Middle frontal gyrus (tissue), 1 donor: ENCODE measurements at regions not wholly inside any gene's neighbourhood (a gene's known extent, or its start where the extent isn't known, plus 50 kb on each side); places are given as distances from the start of the nearest gene placed in this dataset.

ENCODE experiments used
- DNase-seq: peaks from one replicate; pipeline ENCODE4 v3.0.0-alpha.2; 2015; ENCODE audit warnings: low spot score; ENCODE audit errors: extremely low spot score

DNA sequence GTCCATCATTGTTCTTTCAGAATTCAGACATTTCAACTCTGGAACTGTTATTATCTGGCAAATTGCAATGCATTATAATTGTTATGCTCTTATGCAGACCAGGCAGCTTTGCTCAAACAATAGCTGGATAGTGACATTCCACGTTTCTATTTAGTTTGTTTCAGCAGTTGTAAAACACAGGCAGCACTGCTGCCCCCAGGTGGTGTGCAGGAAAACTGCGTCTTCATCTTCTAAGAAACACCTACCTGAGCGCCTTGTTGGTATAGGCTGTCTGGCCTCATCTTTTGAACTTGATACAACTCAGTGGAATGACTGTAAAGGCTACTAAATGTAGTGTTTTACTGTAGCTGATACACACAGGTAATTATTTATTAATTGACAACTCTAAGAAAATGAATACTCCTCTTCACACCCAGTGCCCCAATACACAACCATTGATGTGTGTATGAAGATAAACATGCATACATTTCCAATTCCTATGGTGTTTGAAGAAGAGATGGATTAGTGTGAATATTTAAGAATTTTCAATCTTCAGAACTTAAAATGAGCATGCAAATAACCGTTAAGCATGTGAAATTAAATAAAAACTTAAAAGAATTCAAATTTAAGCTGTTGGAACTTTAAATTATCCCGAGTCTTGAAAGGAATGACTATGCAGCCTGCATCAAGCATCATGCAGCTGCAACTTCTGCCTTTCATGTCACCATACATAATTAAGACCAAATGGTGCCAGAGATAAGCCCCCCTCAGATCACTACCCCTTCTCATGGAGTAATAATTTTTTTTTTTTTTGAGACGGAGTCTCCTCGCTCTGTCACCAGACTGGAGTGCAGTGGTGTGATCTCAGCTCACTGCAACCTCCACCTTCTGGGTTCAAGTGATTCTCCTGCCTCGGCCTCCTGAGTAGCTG is 85.6 kb downstream of the CD8B2 start:
- no peak for DNase-seq

DNA sequence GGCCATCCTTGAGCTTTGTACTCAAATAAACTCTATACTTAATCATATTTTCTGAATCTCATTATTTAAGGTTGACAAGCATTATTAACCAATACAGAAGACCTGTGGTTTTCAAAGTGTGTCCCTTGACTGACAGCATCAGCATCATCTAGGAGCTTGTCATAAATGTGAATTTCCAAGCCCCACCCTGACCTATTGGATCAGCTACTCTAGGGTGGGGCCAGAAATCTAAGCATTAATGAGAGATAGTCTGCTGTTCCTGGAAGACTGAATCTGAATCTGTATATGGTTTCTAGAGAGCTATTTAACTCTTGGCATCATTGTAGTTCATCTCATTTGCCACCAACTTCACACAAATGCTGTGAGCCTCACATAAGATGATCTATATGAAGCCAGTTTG is 86.6 kb downstream of the CD8B2 start:
- DNase-seq, result no peak

DNA sequence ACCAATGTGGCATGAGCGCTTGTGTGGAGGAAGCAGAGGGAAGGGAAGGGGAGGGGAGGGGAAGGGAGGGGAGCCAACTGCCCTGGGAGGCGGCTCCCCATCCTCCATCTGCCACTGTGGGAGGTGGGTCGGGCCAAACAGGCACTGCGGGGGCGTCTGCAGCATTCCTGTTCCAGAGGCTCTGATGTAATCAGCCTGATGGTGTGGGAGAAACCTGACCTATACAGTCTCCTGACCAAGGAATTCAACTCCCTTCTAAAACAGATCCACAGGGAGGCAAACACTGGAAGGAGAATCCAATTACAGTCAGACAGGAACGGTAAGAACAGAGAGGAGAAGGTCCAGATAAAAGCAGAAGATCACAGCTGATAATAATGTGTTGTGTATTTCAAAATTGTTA is 88.8 kb downstream of the CD8B2 start:
- no peak for DNase-seq

DNA sequence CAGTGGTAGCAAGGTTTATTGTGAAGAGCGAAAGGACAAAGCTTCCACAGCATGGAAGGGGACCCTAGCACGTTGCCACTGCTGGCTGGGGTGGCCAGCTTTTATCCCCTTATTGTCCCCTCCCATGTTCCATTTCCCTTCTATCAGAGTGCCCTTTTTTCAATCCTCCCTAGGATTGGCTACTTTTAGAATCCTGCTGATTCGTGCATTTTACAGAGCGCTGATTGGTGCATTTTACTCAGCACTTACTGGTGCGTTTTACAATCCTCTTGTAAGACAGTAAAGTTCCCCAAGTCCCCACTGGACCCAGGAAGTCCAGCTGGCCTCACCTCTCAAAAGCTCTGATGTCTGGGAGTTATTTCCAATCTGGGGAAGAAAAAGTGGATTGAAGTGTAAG is 90.1 kb downstream of the CD8B2 start:
- DNase-seq, result no peak

DNA sequence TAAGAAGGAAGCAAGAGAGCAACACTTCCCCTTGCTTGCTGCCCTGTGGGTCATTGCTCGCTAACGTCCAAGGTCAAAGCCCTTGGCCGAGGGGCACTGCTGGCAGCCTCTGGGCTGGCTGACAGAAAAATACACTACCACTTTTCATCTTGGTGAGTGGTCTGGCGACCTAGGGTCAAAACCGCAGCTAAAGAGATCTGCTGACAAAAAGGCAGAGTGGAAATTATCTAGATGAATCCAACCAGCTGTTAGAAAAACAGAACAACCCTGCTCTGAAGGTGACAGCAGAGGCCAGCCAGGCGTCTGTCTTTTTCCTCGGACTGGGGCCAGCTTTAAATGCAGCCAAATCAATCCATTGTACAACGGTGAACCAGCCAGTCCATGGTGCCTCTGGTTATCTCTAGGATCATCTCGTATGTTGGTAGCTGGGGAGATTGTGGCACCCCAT is 92.6 kb downstream of the CD8B2 start:
- no peak for DNase-seq

DNA sequence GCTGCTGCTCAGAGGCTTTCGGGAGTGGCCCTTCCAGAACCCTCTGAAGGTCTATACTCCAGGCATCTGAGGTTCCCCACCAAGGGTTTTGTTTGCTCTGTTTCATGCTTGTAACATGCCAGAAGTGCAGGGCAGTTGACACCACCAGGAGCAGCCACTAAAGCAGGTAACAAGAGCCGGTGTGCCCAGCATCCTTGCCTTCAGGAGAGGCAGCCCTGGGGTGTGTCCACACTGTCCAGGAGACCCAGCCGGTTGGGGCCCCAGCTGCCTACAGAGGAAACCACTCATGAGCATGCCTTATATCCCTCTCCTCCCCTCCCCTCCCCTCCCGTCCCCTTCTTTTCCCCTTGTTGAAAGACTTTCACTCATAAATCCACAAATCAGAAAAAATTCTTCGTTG is 93.1 kb downstream of the CD8B2 start:
- no peak for DNase-seq

DNA sequence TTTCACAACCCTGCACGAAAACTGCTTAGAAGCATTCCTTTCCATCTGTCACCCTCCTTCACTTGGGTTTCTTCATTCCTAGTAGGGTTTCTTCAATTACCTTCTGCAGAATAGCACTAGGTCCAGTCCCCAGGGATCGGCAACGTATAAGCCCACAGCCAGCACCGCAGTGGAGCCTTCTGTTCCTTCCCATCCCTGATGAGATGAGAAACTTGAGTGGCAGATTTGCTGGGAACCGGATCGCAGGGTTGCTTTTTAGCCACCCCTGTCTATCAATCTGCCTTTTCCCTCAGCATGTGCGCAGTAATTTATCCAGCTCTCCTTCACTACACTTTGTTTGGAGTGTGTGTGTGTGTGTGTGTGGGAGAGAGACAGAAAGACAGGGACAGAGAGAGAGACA is 94.2 kb downstream of the CD8B2 start:
- no peak for DNase-seq

DNA sequence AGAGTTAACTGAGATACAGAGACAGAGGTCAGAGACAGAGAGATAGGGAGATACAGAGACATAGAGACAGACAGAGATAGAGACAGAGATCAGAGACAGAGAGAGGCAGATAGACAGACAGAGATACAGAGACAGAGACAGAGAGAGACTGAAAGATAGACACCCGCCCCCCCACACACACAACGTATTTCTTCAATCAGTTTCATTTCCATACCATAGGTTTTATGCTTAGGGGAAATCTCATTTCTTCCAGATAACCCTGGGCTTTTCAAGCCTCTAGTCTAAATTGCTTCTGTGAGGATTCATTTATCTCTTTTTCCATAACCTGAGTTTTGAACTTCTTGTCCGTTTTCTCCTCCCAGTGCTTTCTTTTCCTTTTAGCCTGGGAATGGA is 94.6 kb downstream of the CD8B2 start:
- no peak for DNase-seq

DNA sequence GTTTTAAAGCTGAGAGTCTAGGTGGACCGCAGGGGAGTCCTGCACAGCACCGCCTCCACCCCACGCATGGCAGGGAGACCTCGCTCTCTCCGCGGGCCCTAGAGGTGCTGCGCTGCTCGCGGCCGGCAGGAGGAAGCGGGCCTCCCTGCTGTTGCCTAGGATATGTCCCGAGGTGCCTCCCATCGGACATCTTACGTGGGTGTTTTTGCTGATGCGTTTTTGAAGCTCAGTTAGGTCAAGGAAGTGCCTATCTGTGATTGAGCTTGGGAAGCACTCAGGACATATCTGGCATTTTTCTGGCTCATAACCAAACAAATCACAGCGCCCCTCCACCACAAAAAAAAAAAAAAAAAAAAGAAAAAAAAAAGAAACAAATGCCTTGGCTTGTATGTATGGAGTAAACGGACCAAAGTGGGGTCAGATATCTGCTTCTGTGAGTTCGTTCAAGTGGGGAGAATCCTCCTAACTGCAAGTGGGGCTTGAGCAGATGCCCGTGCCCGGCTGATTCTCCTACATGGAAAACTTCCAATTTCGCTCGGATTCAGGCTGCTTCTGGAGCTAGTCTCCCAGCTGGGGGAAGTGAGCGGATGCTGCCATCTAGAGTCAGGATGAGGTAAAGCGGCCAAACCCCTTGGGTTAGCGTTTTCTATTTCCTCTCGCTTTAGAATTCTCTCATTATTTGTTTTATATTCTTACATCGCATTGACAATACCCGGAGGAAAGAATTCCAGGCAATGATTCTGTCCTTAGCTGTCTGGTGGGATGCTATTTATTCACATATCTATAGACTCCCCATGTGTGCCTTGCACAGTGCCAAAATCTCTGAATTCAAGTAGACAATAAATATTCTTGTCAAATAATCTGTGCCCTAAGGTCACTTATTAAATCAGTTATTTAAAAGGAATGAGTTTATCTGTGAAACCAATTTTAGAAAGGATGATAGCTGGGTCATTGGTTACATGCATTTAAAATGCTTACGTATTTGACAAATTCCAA is 95.3 kb downstream of the CD8B2 start:
- DNase-seq, result peak; percentile 75

DNA sequence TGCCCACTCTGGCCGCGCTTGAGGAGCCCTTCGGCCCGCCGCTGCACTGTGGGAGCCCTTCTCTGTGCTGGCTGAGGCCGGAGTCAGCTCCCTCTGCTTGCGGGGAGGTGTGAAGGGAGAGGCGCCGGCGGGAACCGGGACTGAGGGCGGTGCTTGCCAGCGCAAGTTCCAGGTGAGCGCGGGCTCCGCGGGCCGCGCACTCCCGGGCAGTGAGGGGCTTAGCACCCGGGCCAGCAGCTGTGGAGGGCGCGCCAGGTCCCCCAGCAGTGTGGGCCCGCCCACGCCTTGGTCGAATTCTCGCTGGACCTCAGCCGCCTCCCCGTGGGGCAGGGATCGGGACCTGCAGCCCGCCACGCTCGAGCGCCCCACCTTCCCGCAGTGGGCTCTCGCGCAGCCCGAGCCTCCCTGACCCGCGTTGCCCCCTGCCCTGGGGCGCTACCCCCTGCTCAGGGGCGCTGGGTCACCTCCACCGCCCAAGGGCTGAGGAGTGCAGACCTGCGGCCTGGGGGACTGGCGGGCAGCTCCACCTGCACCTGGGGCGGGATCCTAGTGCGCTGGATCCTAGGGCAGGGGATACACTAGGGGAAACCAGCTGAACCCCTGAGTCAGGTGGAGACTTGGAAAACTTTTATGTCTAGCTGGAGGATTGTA is 97.3 kb downstream of the CD8B2 start:
- no peak for DNase-seq

DNA sequence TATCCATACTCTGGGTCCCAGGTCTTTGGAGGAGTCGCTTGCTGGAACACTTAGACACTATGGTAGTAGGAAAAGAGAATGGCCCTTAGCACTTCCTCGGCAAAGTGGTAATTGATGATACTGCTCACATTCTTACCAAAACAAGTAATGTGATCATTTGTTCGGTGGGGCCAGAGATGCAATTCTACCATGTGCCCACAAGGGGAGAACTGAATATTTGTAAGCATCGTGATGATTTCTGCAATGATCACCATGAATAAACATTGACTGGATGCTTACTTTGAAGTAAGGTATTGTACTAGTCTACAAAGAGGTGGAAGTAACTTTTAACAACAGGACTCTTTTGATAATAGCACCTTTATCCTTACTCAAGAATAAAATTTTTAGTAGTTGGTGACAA is 109.7 kb downstream of the CD8B2 start:
- DNase-seq, result no peak

DNA sequence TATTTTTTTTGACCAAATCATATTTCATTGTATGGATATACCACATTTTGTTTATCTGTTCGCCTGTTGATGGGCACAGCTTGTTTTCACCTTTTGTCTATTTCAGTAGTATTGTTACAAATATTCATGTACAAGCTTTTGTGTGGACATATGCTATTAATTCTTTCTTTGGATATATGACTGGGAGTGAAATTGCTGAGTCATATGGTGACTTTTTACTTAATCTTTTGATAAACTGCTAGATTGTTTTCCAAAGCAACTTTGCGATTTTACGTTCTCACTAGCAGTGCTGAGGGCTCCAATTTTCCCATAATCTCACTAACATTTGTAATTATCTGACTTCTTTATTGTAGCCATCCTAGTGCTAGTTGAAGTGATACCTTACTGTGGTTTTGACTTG is 112.4 kb downstream of the CD8B2 start:
- DNase-seq, result no peak

DNA sequence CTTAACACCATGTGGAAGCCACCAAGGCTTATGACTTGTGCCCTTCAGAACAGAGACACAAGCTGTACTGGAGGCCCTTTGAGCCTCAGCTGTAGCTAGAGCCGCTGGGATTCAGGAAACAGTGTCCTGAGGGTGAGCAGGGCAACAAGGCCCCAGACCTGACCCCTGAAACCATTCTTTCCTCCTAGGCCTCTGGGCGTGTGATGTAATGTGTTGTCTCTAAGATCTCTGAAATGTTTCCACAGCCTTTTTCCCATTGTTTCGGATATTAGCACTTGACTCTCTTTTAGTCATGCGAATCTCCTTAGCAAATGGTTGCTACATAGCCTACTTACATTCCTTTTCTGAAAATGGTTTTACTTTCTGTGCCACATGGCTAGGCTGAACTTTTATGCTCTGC is 114.9 kb downstream of the CD8B2 start:
- no peak for DNase-seq

DNA sequence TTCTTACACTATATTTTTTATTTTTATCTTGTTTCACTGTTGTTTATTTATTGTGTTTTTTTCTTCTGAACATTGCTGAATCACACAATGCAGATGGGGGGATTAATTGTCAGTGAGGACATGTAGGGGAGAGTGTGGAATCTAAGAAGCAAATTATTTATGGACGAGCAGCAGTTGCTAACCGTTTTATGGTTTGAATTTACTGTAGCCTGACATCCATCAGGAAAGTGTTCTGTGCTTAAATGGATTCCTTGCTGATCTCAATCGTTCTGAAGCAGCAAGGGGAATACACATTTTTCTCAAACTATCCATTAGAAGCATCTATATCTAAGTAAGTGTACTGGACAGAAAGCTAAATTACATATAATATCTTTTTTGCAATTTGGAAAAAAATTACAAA is 119.5 kb downstream of the CD8B2 start:
- DNase-seq, result no peak

DNA sequence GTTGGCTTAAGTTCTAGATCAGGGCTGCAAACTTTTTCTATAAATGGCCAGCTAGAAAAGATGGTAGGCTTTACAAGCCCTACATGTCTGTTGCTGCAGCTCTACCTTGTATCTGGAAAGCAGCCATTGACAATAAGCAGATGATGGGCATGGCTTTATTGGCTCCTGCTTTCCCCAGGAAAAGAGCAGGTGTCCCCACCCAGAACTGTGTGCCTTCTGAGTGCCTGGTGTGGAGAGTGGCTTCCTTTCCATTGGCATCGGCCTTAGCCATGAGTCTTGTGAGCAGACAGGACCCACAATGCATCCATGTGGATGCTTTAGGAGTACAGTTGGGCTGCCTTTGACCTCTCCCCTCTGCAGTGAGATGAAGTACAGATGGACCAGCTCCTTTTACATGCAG is 120.2 kb downstream of the CD8B2 start:
- DNase-seq, result no peak

DNA sequence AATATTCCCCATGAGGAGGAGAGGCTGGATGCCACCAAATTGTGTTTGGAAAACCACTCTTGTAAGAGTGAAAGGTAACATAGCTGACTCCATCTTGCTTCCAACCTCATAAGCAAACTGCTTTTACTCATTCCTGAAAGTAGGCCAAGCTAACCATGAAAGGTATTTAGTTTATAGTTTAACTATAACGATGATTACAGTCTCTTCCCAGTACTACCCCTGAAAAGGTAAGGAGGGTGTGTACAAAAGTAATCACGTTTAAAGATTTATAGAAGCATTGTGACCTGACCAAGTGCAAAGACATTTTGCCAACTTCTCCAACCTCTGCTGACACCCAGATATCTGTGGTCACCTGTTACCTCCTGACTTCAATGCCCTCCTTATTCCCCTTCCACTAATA is 122.6 kb downstream of the CD8B2 start:
- DNase-seq, result no peak

DNA sequence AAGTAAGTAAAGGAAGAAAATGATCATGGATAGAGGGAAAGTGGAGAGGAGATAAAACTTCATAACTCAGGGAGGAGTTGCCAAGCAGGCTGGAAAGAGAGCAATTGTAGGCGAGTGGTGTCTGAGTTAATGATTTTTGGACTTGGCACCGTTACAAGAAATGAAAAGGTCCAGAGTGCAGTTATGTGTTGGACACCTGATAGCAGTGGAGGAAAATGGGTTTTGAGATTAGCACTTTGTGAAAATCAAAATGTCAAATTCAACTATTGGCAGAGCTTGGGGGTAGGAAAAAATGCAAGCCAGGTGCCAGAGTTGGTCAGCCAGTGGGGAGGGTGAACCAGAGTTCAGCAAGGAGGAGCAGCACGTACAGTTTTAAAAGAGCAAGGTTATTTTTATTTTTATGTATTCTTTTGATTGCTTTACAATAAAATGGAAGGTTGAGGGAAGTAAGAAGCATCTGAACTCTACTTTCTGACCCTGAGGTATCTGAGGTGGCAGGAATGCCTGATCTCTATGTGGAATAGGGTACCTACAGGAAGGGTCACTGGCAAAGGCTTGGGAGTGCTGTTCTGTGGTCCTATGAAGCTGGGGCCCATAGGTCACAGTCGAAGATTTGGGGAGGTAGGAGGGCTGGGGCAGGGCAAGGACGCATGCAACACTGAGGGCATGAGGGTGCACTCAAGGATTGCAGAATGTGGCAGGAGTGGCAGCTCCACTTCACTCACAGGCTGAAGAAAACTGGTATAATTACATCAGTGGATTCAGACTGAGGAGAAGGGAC is 127.5 kb downstream of the CD8B2 start:
- DNase-seq, result no peak

DNA sequence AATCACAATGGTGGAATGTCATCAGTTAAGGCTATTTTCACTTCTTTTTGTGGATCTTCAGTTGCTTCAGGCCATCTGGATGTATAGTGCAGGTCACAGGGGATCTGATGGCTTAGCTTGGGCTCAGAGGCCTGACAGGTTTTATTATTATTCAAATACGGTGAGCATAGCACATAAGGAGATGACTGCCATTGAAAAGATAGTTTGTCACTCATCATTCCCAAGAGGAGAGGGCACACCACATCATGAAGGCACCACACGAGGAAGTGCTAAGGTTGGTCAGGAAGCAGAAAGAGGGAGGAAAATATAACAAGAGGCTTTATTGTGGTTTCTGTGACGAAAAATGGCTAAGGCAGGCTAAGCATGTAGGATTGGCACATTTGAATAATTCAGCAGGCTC is 131.4 kb downstream of the CD8B2 start:
- no peak for DNase-seq

DNA sequence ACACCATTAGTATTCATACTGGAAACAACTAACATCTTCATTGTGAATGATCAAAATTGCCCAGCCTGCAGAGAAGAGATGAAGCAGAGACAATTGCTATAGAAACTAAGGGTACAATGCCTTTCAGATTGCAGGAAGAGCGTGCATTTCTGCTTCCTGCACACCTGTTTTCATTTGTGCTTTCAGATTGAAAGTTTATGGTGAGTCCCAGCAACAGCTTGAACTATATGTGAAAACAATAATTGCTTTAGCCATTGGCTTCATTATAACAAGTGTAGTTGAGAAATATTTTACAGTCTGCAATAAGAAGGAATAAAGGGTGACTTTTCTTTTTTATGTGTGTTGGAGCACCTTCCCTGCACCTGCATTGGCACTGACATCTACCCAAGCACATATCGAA is 136.3 kb downstream of the CD8B2 start:
- no peak for DNase-seq

DNA sequence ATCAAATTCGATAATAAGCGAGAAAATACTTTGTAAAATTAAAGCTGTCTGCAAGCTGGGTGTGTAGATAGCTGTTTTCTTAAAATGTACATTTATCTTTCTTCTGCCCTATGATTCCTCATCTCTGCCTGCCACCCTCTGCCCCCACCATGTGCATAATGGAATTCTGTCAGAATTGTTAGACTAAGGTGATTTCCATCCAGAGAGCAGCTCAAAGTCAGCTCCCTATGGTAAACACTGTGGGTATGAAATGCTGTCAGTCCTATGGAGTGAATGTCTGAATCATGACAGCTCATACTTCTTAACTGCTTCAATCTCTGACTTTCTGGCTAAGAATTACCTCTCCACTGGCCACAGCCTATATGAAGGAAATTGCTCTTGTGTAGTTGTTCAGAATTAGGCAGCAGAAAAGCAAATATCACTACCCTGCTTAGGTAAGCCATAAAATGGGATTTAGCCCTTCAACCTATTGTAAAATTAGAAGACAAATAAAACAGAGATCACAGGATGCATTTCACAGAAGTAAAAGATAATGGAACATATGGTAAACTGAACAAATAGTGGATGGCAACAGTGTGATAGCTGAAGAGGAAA is 137.7 kb downstream of the CD8B2 start:
- no peak for DNase-seq

DNA sequence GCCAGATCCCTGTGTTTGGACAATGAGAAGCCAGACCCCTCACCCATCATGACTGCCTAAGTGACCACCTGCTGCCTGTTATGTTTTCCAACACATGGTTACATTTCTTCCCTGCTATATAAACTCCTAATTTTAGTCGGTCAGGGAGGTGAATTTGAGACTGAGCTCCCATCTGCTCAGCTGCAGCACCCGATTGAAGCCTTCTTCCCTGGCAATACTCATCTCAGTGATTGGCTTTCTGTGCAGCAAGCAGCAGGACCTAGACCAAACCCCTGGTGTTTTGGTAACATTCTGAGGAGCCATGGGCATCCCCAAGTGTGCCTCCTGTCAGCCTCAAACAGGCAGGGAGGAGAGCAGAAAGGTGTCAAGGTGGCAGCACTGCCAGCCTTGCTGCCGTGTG is 141.2 kb downstream of the CD8B2 start:
- DNase-seq, result no peak
